GM12891 (cell line): ENCODE measurements at regions not wholly inside any gene's neighbourhood (a gene's known extent, or its start where the extent isn't known, plus 50 kb on each side); places are given as distances from the start of the nearest gene placed in this dataset.

Source experiments
- POLR2A ChIP-seq: IDR thresholded peaks from 2 replicates; pipeline ENCODE4 v1.6.1; 2011; ENCODE audit warnings: low read depth, low read length, control low read depth
- POLR2AphosphoS5 ChIP-seq: IDR thresholded peaks from 2 replicates; pipeline ENCODE4 v1.6.1; 2011; ENCODE audit warnings: low read depth, low read length, control low read depth

- no peak for TF ChIP-seq POLR2AphosphoS5
- TF ChIP-seq POLR2A: no peak
Measured at GRCh38 chr13:87894059-87894458, 222.9 kb downstream of the SLITRK5 start.
